Fibroblast of upper back skin (primary cell): ENCODE measurements at regions not wholly inside any gene's neighbourhood (a gene's known extent, or its start where the extent isn't known, plus 50 kb on each side); places are given as distances from the start of the nearest gene placed in this dataset.

Source experiments
- DNase-seq: peaks from one replicate; pipeline ENCODE4 v3.0.0-alpha.2; 2013

- no peak for DNase-seq
Observed at GRCh38 chr2:66721776-66722175, 286.9 kb downstream of the MEIS1 start.

GRCh38 chr2:66724241-66724640 lies 289.3 kb downstream of the MEIS1 start:
- DNase-seq: no peak

- peak; percentile 74 for DNase-seq
Observed at GRCh38 chr2:66729416-66730330, 294.7 kb downstream of the MEIS1 start.

- DNase-seq: no peak
Observed at GRCh38 chr2:66730441-66730840, 295.5 kb downstream of the MEIS1 start.

GRCh38 chr2:66733364-66733999 lies 298.6 kb downstream of the MEIS1 start:
- peak; percentile 54 for DNase-seq

GRCh38 chr2:66748939-66749338 lies 314.0 kb downstream of the MEIS1 start:
- DNase-seq: no peak

GRCh38 chr2:66749566-66749965 lies 314.6 kb downstream of the MEIS1 start:
- no peak for DNase-seq

GRCh38 chr2:66753257-66753656 lies 318.3 kb downstream of the MEIS1 start:
- DNase-seq: no peak

GRCh38 chr2:66753660-66754059 lies 318.7 kb downstream of the MEIS1 start:
- no peak for DNase-seq

GRCh38 chr2:66755974-66756373 lies 321.0 kb downstream of the MEIS1 start:
- DNase-seq: no peak

GRCh38 chr2:66761826-66762225 lies 326.9 kb downstream of the MEIS1 start:
- no peak for DNase-seq

GRCh38 chr2:66762761-66763160 lies 327.8 kb downstream of the MEIS1 start:
- DNase-seq: no peak

- no peak for DNase-seq
Observed at GRCh38 chr2:66766582-66766981, 331.7 kb downstream of the MEIS1 start.

GRCh38 chr2:66771359-66771976 lies 336.5 kb downstream of the MEIS1 start:
- peak; percentile 23 for DNase-seq

- no peak for DNase-seq
Observed at GRCh38 chr2:66772618-66773017, 337.7 kb downstream of the MEIS1 start.

GRCh38 chr2:66775730-66776422 lies 341.0 kb downstream of the MEIS1 start:
- no peak for DNase-seq

- DNase-seq: no peak
Observed at GRCh38 chr2:66781804-66782203, 346.9 kb downstream of the MEIS1 start.

GRCh38 chr2:66782780-66783361 lies 347.9 kb downstream of the MEIS1 start:
- no peak for DNase-seq

GRCh38 chr2:66789741-66790140 lies 354.8 kb downstream of the MEIS1 start:
- peak; percentile 6 for DNase-seq

GRCh38 chr2:66790651-66791181 lies 355.8 kb downstream of the MEIS1 start:
- peak; percentile 34 for DNase-seq

- DNase-seq: no peak
Observed at GRCh38 chr2:66794070-66794469, 359.1 kb downstream of the MEIS1 start.

GRCh38 chr2:66794551-66794950 lies 359.6 kb downstream of the MEIS1 start:
- no peak for DNase-seq

- no peak for DNase-seq
Observed at GRCh38 chr2:66802877-66803276, 368.0 kb downstream of the MEIS1 start.
